ENCODE measurements at regions not wholly inside any gene's neighbourhood (a gene's known extent, or its start where the extent isn't known, plus 50 kb on each side); places are given as distances from the start of the nearest gene placed in this dataset.

DNA sequence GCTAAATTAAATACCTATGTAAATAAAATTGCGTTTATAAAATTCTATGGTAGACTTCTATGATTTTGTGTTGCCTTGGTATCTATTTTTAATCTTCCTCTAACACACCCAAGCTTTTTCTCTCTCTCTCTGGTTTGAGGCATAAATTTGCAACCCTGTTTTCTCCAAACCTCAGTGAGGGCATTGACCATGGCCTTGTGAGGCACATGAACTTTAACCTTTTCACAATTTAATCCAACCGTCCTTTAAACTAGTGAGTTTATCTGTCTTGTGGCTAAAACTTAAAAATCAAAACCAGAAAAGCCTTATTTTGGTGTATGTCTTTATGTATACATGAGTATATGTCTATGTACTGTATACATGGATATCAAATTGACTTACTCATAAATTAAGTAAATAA, 746.6 kb upstream of the B3GALT2 start:
- H3K4me1 Mint-ChIP-seq: no peaks in the 10 kb centered on the region
- H3K27ac Mint-ChIP-seq: no peak overlapping the region
- no peak overlapping the region for H3K4me3 Mint-ChIP-seq
- H3K9me3 Mint-ChIP-seq: peaks cover 2% of the 10 kb centered on the region
- CTCF ChIA-PET: no interaction called here
- H3K36me3 Mint-ChIP-seq (ENCODE audit: low read depth): no peaks in the 10 kb centered on the region
- H3K27me3 Mint-ChIP-seq: no peaks in the 10 kb centered on the region
- POLR2A ChIA-PET: no interaction called here
- DNase-seq: no peak

DNA sequence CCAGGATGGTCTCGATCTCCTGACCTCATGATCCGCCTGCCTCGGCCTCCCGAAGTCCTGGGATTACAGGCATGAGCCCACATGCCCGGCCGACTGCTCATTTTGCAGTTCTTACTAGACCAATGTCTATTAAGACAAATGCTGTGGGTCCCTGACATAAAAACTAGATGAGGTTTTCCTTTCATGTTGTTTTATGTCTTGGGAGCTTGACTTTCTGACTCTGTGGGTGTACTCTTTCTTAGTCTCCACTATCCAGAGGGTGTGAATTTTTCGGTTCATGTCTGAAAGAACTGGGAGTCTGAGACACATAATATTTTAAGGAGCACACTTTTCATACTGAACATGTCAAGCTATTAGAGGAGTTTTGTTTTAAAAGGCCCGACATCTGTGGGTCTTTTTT, 744.9 kb upstream of the B3GALT2 start:
- ChIA-PET POLR2A (no interaction called here), CTCF (no interaction called here)
- no peaks in the 10 kb centered on the region for H3K27me3 Mint-ChIP-seq
- no peak for DNase-seq
- no peak overlapping the region for H3K4me3 Mint-ChIP-seq
- H3K27ac Mint-ChIP-seq: no peak overlapping the region
- no peaks in the 10 kb centered on the region for H3K4me1 Mint-ChIP-seq
- H3K36me3 Mint-ChIP-seq (ENCODE audit: low read depth): no peaks in the 10 kb centered on the region
- H3K9me3 Mint-ChIP-seq: peaks cover 6% of the 10 kb centered on the region

GRCh38 chr1:193929374-193930033, 743.1 kb upstream of the B3GALT2 start:
- ChIA-PET POLR2A (no interaction called here), CTCF (no interaction called here)
- no peak for DNase-seq
- Mint-ChIP-seq H3K36me3 (ENCODE audit: low read depth) (no peaks in the 10 kb centered on the region), H3K9me3 (peaks cover 6% of the 10 kb centered on the region), H3K27me3 (no peaks in the 10 kb centered on the region), H3K4me3 (no peak overlapping the region), H3K27ac (no peak overlapping the region), H3K4me1 (no peaks in the 10 kb centered on the region)

DNA sequence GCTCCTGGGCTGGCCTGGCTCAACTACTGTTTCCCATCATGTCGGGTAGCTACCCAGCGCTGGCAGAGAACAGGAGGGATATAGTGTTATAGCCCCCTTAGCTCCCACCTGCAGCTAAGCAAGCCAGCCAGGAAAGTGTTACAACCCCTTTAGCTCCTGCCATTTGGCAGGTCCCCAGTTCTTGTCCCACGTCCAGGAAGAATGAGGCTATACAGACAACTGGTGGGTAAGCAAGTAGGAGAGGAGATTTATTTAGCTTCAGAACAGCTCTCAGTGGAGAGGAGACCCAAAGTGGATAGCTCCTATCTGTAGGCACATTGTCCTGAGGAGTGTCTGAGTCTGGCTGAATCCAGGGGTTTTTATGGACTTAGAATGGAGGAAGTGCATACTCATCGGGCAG, 741.1 kb upstream of the B3GALT2 start:
- ChIA-PET POLR2A (no interaction called here), CTCF (no interaction called here)
- no peak for DNase-seq
- Mint-ChIP-seq H3K27me3 (no peaks in the 10 kb centered on the region), H3K9me3 (peaks cover 6% of the 10 kb centered on the region), H3K27ac (no peak overlapping the region), H3K4me3 (no peak overlapping the region), H3K36me3 (ENCODE audit: low read depth) (no peaks in the 10 kb centered on the region), H3K4me1 (no peaks in the 10 kb centered on the region)

- Mint-ChIP-seq H3K4me3 (no peak overlapping the region), H3K9me3 (peaks cover 6% of the 10 kb centered on the region), H3K27ac (no peak overlapping the region), H3K27me3 (no peaks in the 10 kb centered on the region), H3K36me3 (ENCODE audit: low read depth) (no peaks in the 10 kb centered on the region), H3K4me1 (no peaks in the 10 kb centered on the region)
- ChIA-PET CTCF (no interaction called here), POLR2A (no interaction called here)
- DNase-seq: no peak
These were observed 740.5 kb upstream of the B3GALT2 start for GRCh38 chr1:193926956-193927355.

DNA sequence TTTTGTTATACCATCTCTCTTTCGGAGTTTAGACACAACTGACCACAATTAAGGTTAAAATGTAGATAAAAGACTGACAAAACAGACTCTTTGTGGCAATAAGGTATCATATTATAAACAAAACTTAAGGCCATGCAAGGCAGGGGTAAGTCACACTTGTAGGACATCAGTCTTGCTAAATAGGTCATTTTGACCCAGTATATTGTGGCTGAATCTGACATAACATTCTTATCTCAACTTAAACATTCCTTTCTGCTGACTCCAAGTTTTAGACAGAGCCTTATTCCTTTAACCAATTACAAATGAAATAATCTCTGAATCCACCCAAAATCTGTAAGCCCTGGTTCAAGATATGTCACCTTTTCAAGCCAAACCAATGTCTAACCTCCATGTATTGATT, 733.4 kb upstream of the B3GALT2 start:
- peaks cover 2% of the 10 kb centered on the region for H3K9me3 Mint-ChIP-seq
- H3K36me3 Mint-ChIP-seq (ENCODE audit: low read depth): no peaks in the 10 kb centered on the region
- no peak overlapping the region for H3K27ac Mint-ChIP-seq
- H3K4me1 Mint-ChIP-seq: no peaks in the 10 kb centered on the region
- ChIA-PET POLR2A (no interaction called here), CTCF (no interaction called here)
- H3K27me3 Mint-ChIP-seq: no peaks in the 10 kb centered on the region
- DNase-seq: no peak
- no peak overlapping the region for H3K4me3 Mint-ChIP-seq

- Mint-ChIP-seq H3K4me1 (no peaks in the 10 kb centered on the region), H3K27me3 (no peaks in the 10 kb centered on the region), H3K9me3 (peaks cover 2% of the 10 kb centered on the region), H3K27ac (no peak overlapping the region), H3K36me3 (ENCODE audit: low read depth) (no peaks in the 10 kb centered on the region), H3K4me3 (no peak overlapping the region)
- DNase-seq: no peak
- ChIA-PET CTCF (no interaction called here), POLR2A (no interaction called here)
These were observed 730.0 kb upstream of the B3GALT2 start for GRCh38 chr1:193916452-193916851.

GRCh38 chr1:193914871-193915270, 728.5 kb upstream of the B3GALT2 start:
- Mint-ChIP-seq H3K4me1 (no peaks in the 10 kb centered on the region), H3K9me3 (peaks cover 5% of the 10 kb centered on the region), H3K27me3 (no peaks in the 10 kb centered on the region), H3K4me3 (no peak overlapping the region), H3K27ac (no peak overlapping the region), H3K36me3 (ENCODE audit: low read depth) (no peaks in the 10 kb centered on the region)
- ChIA-PET POLR2A (no interaction called here), CTCF (no interaction called here)
- DNase-seq: no peak

GRCh38 chr1:193909406-193910082, 723.1 kb upstream of the B3GALT2 start:
- Mint-ChIP-seq H3K27me3 (no peaks in the 10 kb centered on the region), H3K4me3 (no peak overlapping the region), H3K36me3 (ENCODE audit: low read depth) (no peaks in the 10 kb centered on the region), H3K4me1 (no peaks in the 10 kb centered on the region), H3K9me3 (peaks cover 3% of the 10 kb centered on the region), H3K27ac (no peak overlapping the region)
- POLR2A ChIA-PET: no interaction called here
- no peak for DNase-seq
- CTCF ChIA-PET: no interaction called here

GRCh38 chr1:193905288-193906085, 719.1 kb upstream of the B3GALT2 start:
- no peak for DNase-seq
- H3K36me3 Mint-ChIP-seq (ENCODE audit: low read depth): no peaks in the 10 kb centered on the region
- no peak overlapping the region for H3K4me3 Mint-ChIP-seq
- ChIA-PET POLR2A (no interaction called here), CTCF (no interaction called here)
- peaks cover 6% of the 10 kb centered on the region for H3K9me3 Mint-ChIP-seq
- no peaks in the 10 kb centered on the region for H3K4me1 Mint-ChIP-seq
- H3K27me3 Mint-ChIP-seq: no peaks in the 10 kb centered on the region
- no peak overlapping the region for H3K27ac Mint-ChIP-seq

DNA sequence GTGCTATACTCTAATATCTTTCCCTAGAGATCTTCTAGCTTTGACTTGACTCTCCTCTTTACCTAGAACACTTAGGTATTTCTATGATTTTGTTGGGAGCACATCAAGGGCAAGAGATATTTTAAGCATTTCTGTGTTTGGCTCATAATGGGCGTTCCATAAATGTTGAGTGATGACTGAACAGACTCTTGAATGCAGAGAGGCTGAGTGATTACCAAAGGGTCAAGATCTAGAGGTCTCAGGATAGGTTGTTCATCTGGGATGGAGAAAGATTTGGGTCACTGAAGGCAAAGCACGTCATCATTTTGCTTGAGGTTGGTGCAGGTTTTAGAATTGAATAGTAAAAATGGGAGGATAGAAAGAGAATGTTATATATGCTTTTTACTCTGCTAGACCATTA, 705.4 kb upstream of the B3GALT2 start:
- H3K4me3 Mint-ChIP-seq: no peak overlapping the region
- H3K36me3 Mint-ChIP-seq (ENCODE audit: low read depth): no peaks in the 10 kb centered on the region
- no peak for DNase-seq
- no peak overlapping the region for H3K27ac Mint-ChIP-seq
- H3K9me3 Mint-ChIP-seq: peaks cover 2% of the 10 kb centered on the region
- ChIA-PET CTCF (no interaction called here), POLR2A (no interaction called here)
- H3K4me1 Mint-ChIP-seq: no peaks in the 10 kb centered on the region
- H3K27me3 Mint-ChIP-seq: no peaks in the 10 kb centered on the region

DNA sequence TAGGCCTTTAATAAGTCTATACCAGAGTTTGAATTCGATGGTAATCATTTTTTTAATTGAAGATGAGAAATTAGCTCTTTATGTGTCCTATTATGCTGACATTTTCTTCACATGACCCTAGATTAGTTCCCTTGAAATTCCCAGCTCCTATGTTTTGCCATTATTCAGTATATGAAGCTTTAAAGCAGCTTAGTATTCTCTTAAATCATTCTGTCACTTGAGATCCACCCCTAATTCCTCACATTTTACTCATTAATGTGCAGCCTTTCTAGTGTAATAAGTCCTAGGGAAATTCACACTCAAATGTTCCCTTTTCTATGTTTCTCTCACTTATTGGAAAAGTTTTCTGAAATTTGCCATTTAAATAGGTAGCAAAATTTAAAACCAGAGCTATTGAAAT, 704.5 kb upstream of the B3GALT2 start:
- DNase-seq: no peak
- no peaks in the 10 kb centered on the region for H3K36me3 Mint-ChIP-seq (ENCODE audit: low read depth)
- ChIA-PET CTCF (no interaction called here), POLR2A (no interaction called here)
- peaks cover 2% of the 10 kb centered on the region for H3K9me3 Mint-ChIP-seq
- no peaks in the 10 kb centered on the region for H3K4me1 Mint-ChIP-seq
- H3K27ac Mint-ChIP-seq: no peak overlapping the region
- no peaks in the 10 kb centered on the region for H3K27me3 Mint-ChIP-seq
- no peak overlapping the region for H3K4me3 Mint-ChIP-seq

DNA sequence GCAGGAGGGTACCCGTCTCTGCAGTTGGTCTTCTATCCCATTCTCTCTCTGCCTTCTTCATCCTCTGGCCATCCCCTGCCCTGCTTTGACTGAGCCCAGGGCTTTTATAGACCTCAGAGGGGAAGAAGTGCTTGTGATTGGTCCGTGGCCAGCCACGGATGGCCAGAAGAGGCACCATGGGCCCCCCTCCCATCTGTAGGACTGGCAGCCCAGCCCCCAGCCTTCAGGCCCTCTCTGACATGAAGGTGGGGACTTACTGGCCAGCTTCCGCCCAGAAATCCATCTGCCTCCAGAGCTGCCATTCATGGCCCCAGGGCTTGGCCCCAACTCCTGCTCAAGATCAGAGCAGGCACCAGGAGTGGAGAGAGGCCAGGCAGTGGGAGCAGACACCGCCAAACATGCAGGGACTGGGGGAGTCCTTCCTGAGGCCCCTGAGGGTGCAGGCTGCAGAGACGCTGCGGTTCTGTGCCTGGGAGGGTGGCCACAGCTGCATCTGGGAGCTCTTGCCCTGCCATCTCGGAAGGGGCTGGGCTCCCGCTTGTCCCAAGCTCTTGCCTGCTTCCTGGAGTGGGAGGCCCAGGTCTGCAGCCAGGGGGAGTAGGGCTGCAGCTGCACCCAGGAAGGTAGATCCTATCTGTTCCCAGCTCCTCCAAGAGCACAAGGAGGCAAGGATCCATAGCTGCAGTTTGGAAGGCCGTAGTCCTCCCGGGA, 698.6 kb upstream of the B3GALT2 start:
- no peaks in the 10 kb centered on the region for H3K4me1 Mint-ChIP-seq
- H3K36me3 Mint-ChIP-seq (ENCODE audit: low read depth): no peaks in the 10 kb centered on the region
- DNase-seq: no peak
- H3K4me3 Mint-ChIP-seq: no peak overlapping the region
- POLR2A ChIA-PET: no interaction called here
- H3K27me3 Mint-ChIP-seq: no peaks in the 10 kb centered on the region
- CTCF ChIA-PET: no interaction called here
- H3K27ac Mint-ChIP-seq: no peak overlapping the region
- H3K9me3 Mint-ChIP-seq: peaks cover 2% of the 10 kb centered on the region
